ENCODE measurements at regions not wholly inside any gene's neighbourhood (a gene's known extent, or its start where the extent isn't known, plus 50 kb on each side); places are given as distances from the start of the nearest gene placed in this dataset.

- FAIRE-seq = no peak
- Histone ChIP-seq H3K4me3 (ENCODE audit: control insufficient read depth in 2 of 3, extremely low read depth in 1 of 3, insufficient read depth in 2 of 3, low read depth in 1 of 3, low read length in 3 of 3) (no peak overlapping the region), H3K79me2 (ENCODE audit: control insufficient read depth, insufficient read depth, low read length) (no peaks in the 10 kb centered on the region), H2AFZ (ENCODE audit: control insufficient read depth, low read length) (no peak overlapping the region), H3K4me2 (ENCODE audit: control insufficient read depth, extremely low read depth, insufficient read depth, low read depth, low read length) (no peak overlapping the region), H3K27me3 (ENCODE audit: control insufficient read depth, extremely low read depth, insufficient read depth, low read length) (no peaks in the 10 kb centered on the region), H3K27ac (ENCODE audit: control insufficient read depth, insufficient read depth, low read length) (no peak overlapping the region), H3K9me1 (ENCODE audit: control insufficient read depth, extremely low read depth, insufficient read depth, low read length) (no peaks in the 10 kb centered on the region), H3K9ac (ENCODE audit: control insufficient read depth, extremely low read depth, insufficient read depth, low read length) (no peak overlapping the region), H3K4me1 (ENCODE audit: control insufficient read depth, extremely low read depth, insufficient read depth, low read length) (no peaks in the 10 kb centered on the region), H3K9me3 (ENCODE audit: control insufficient read depth, low read depth, low read length) (no peaks in the 10 kb centered on the region), H4K20me1 (ENCODE audit: control insufficient read depth, extremely low read depth, insufficient read depth, low read length) (no peaks in the 10 kb centered on the region), H3K36me3 (ENCODE audit: control insufficient read depth in 2 of 2, extremely low read depth in 1 of 2, insufficient read depth in 2 of 2, low read length in 2 of 2) (no peaks in the 10 kb centered on the region)
- no peak for TF ChIP-seq EZH2 (IDR thresholded peaks at IDR 0.05; ENCODE audit: low read length)
- DNase-seq (ENCODE audit: low read depth, low spot score) = no peak
- dilution Hi-C loops (cut with MboI; ENCODE audit: extremely low pct_ligation_motif_present, low sequenced_read_pairs) = no loop called here
Observed at GRCh38 chr12:23222801-23223200, 597.8 kb downstream of the ETNK1 start.

GRCh38 chr12:23228101-23228500 lies 603.1 kb downstream of the ETNK1 start:
- H3K4me1 ChIP-seq (ENCODE audit: control insufficient read depth, extremely low read depth, insufficient read depth, low read length) = no peaks in the 10 kb centered on the region
- no peak for FAIRE-seq
- H3K9me1 ChIP-seq (ENCODE audit: control insufficient read depth, extremely low read depth, insufficient read depth, low read length) = no peaks in the 10 kb centered on the region
- H3K36me3 ChIP-seq (ENCODE audit: control insufficient read depth in 2 of 2, extremely low read depth in 1 of 2, insufficient read depth in 2 of 2, low read length in 2 of 2) = no peaks in the 10 kb centered on the region
- H3K27ac ChIP-seq (ENCODE audit: control insufficient read depth, insufficient read depth, low read length) = no peak overlapping the region
- no peaks in the 10 kb centered on the region for H3K27me3 ChIP-seq (ENCODE audit: control insufficient read depth, extremely low read depth, insufficient read depth, low read length)
- H3K4me2 ChIP-seq (ENCODE audit: control insufficient read depth, extremely low read depth, insufficient read depth, low read depth, low read length) = no peak overlapping the region
- H3K9me3 ChIP-seq (ENCODE audit: control insufficient read depth, low read depth, low read length) = no peaks in the 10 kb centered on the region
- DNase-seq (ENCODE audit: low read depth, low spot score) = no peak
- H3K9ac ChIP-seq (ENCODE audit: control insufficient read depth, extremely low read depth, insufficient read depth, low read length) = no peak overlapping the region
- no peaks in the 10 kb centered on the region for H4K20me1 ChIP-seq (ENCODE audit: control insufficient read depth, extremely low read depth, insufficient read depth, low read length)
- H3K4me3 ChIP-seq (ENCODE audit: control insufficient read depth in 2 of 3, extremely low read depth in 1 of 3, insufficient read depth in 2 of 3, low read depth in 1 of 3, low read length in 3 of 3) = no peak overlapping the region
- H3K79me2 ChIP-seq (ENCODE audit: control insufficient read depth, insufficient read depth, low read length) = no peaks in the 10 kb centered on the region
- H2AFZ ChIP-seq (ENCODE audit: control insufficient read depth, low read length) = no peak overlapping the region
- dilution Hi-C loops (cut with MboI; ENCODE audit: extremely low pct_ligation_motif_present, low sequenced_read_pairs) = no loop called here
- TF ChIP-seq CTCF (optimal IDR thresholded peaks at IDR 0.05 in 1 of 3, IDR thresholded peaks at IDR 0.05 in 1 of 3, conservative IDR thresholded peaks at IDR 0.05 in 1 of 3; ENCODE audit: extremely low read depth in 1 of 3, insufficient read depth in 2 of 3, low read length in 3 of 3) (no peak), EZH2 (IDR thresholded peaks at IDR 0.05; ENCODE audit: low read length) (no peak)

GRCh38 chr12:23230899-23231298 lies 605.9 kb downstream of the ETNK1 start:
- FAIRE-seq (no peak), DNase-seq (ENCODE audit: low read depth, low spot score) (no peak)
- dilution Hi-C loops (cut with MboI; ENCODE audit: extremely low pct_ligation_motif_present, low sequenced_read_pairs) = no loop called here
- no peaks in the 10 kb centered on the region for H3K79me2 ChIP-seq (ENCODE audit: control insufficient read depth, insufficient read depth, low read length)
- H3K4me1 ChIP-seq (ENCODE audit: control insufficient read depth, extremely low read depth, insufficient read depth, low read length) = no peaks in the 10 kb centered on the region
- no peak overlapping the region for H2AFZ ChIP-seq (ENCODE audit: control insufficient read depth, low read length)
- H3K27ac ChIP-seq (ENCODE audit: control insufficient read depth, insufficient read depth, low read length) = no peak overlapping the region
- H4K20me1 ChIP-seq (ENCODE audit: control insufficient read depth, extremely low read depth, insufficient read depth, low read length) = no peaks in the 10 kb centered on the region
- no peak overlapping the region for H3K4me3 ChIP-seq (ENCODE audit: control insufficient read depth in 2 of 3, extremely low read depth in 1 of 3, insufficient read depth in 2 of 3, low read depth in 1 of 3, low read length in 3 of 3)
- no peaks in the 10 kb centered on the region for H3K9me3 ChIP-seq (ENCODE audit: control insufficient read depth, low read depth, low read length)
- no peaks in the 10 kb centered on the region for H3K9me1 ChIP-seq (ENCODE audit: control insufficient read depth, extremely low read depth, insufficient read depth, low read length)
- no peaks in the 10 kb centered on the region for H3K27me3 ChIP-seq (ENCODE audit: control insufficient read depth, extremely low read depth, insufficient read depth, low read length)
- no peak overlapping the region for H3K4me2 ChIP-seq (ENCODE audit: control insufficient read depth, extremely low read depth, insufficient read depth, low read depth, low read length)
- H3K36me3 ChIP-seq (ENCODE audit: control insufficient read depth in 2 of 2, extremely low read depth in 1 of 2, insufficient read depth in 2 of 2, low read length in 2 of 2) = no peaks in the 10 kb centered on the region
- H3K9ac ChIP-seq (ENCODE audit: control insufficient read depth, extremely low read depth, insufficient read depth, low read length) = no peak overlapping the region
- no peak for TF ChIP-seq CTCF (optimal IDR thresholded peaks at IDR 0.05 in 1 of 3, IDR thresholded peaks at IDR 0.05 in 1 of 3, conservative IDR thresholded peaks at IDR 0.05 in 1 of 3; ENCODE audit: extremely low read depth in 1 of 3, insufficient read depth in 2 of 3, low read length in 3 of 3)
- TF ChIP-seq EZH2 (IDR thresholded peaks at IDR 0.05; ENCODE audit: low read length) = no peak

All from keratinocyte (primary cell).